B cell (primary cell): ENCODE measurements at regions not wholly inside any gene's neighbourhood (a gene's known extent, or its start where the extent isn't known, plus 50 kb on each side); places are given as distances from the start of the nearest gene placed in this dataset.

Experiments used
- ATAC-seq: fragments of 200-7000 bp; cut with Tn5 transposase; one replicate; pipeline ENCODE4 v1.10.0; 2021; ENCODE audit warnings: low read depth, mild to moderate bottlenecking, moderate number of reproducible peaks, moderate library complexity
- CTCF ChIA-PET: fragments of 350-600 bp; sonication (Branson Sonifier 250); formaldehyde crosslinking; loops from one replicate; lab custom pipeline; 2021; ENCODE audit warnings: antibody characterized with exemption, inconsistent platforms; lab: Charles Lee
- POLR2A ChIA-PET: fragments of 350-600 bp; sonication (Branson Sonifier 250); formaldehyde crosslinking; loops from one replicate; lab custom pipeline; 2021; ENCODE audit warnings: antibody characterized with exemption; lab: Charles Lee
- DNase-seq: peaks from one replicate; pipeline ENCODE4 v3.0.0; 2013
- H2AFZ ChIP-seq: 2 replicates; pipeline ENCODE4 v1.6.1; 2012; ENCODE audit warnings: mild to moderate bottlenecking, low read depth, low read length; ENCODE audit not compliant: insufficient read depth, poor library complexity, severe bottlenecking
- H3K27ac ChIP-seq, 2 donors: 1 replicate in 1 of 2; 2 replicates in 1 of 2; pipeline ENCODE4 v1.5.1; 2012 to 2013; ENCODE audit warnings: low read length in 2 of 2, mild to moderate bottlenecking in 2 of 2, moderate library complexity in 1 of 2
- H3K27me3 ChIP-seq, 4 experiments: fragments of 200-600 bp in 1 of 4; sonication (generic) in 1 of 4; replicated peaks in 1 of 4; 1 replicate in 2 of 4; 2 replicates in 2 of 4; pipeline versions ENCODE4 v1.6.1 to v1.7.0; 2013 to 2016; ENCODE audit warnings: low read length in 3 of 4, mild to moderate bottlenecking in 2 of 4, mixed read lengths in 1 of 4, moderate library complexity in 1 of 4; ENCODE audit not compliant: insufficient read depth in 4 of 4, control insufficient read depth in 3 of 4; ENCODE audit errors: control extremely low read depth in 1 of 4
- H3K36me3 ChIP-seq, 2 experiments: replicated peaks in 1 of 2; 1 replicate in 1 of 2; 2 replicates in 1 of 2; pipeline versions ENCODE4 v1.6.1 to v1.7.1; 2013; ENCODE audit warnings: low read length in 1 of 2; ENCODE audit not compliant: insufficient read depth in 2 of 2, control insufficient read depth in 1 of 2; ENCODE audit errors: control extremely low read depth in 1 of 2, extremely low read depth in 1 of 2
- H3K4me1 ChIP-seq, 2 donors: fragments of 200-600 bp in 1 of 2; sonication (generic) in 1 of 2; 1 replicate in 1 of 2; 2 replicates in 1 of 2; pipeline versions ENCODE4 v1.5.1 to v1.6.1; 2013 to 2017; ENCODE audit warnings: low read length in 2 of 2; ENCODE audit not compliant: control insufficient read depth in 2 of 2, insufficient read depth in 2 of 2
- H3K4me2 ChIP-seq: replicated peaks from 2 replicates; pipeline ENCODE3; 2012; ENCODE audit warnings: mild to moderate bottlenecking, low read depth, low read length; ENCODE audit not compliant: poor library complexity, severe bottlenecking
- H3K4me3 ChIP-seq, 5 experiments: fragments of 200-600 bp in 1 of 5; sonication (generic) in 1 of 5; 1 replicate in 3 of 5; 2 replicates in 2 of 5; pipeline versions ENCODE4 v1.5.1 to v1.7.0; 2011 to 2016; ENCODE audit warnings: low read length in 4 of 5, mild to moderate bottlenecking in 4 of 5, low read depth in 2 of 5, control low read depth in 1 of 5, moderate library complexity in 1 of 5; ENCODE audit not compliant: insufficient read depth in 1 of 5; ENCODE audit errors: control extremely low read depth in 1 of 5, extremely low read depth in 1 of 5
- H3K79me2 ChIP-seq: fragments of 200-600 bp; sonication (generic); one replicate; pipeline ENCODE4 v1.6.0; 2016; ENCODE audit warnings: low read length; ENCODE audit not compliant: control insufficient read depth, insufficient read depth
- H3K9ac ChIP-seq: fragments of 200-600 bp; sonication (generic); 2 replicates; pipeline ENCODE4 v1.6.1; 2017; ENCODE audit warnings: mild to moderate bottlenecking, low read length, moderate library complexity
- H3K9me3 ChIP-seq, 3 donors: one replicate each; pipeline versions ENCODE4 v1.6.1 to v1.7.1; 2013; ENCODE audit warnings: low read length in 2 of 3; ENCODE audit not compliant: control insufficient read depth in 2 of 3, insufficient read depth in 1 of 3; ENCODE audit errors: control extremely low read depth in 1 of 3
- H4K20me1 ChIP-seq: 2 replicates; pipeline ENCODE4 v1.6.0; 2012; ENCODE audit warnings: mild to moderate bottlenecking, low read length; ENCODE audit not compliant: insufficient read depth, control insufficient read depth, poor library complexity, severe bottlenecking
- H3K27ac Mint-ChIP-seq: one replicate; pipeline ENCODE4 v1.8.0; 2021; ENCODE audit warnings: mixed read lengths
- H3K27me3 Mint-ChIP-seq: one replicate; pipeline ENCODE4 v1.8.0; 2021; ENCODE audit warnings: mixed read lengths
- H3K4me1 Mint-ChIP-seq: one replicate; pipeline ENCODE4 v1.8.0; 2021; ENCODE audit warnings: mixed read lengths
- H3K4me3 Mint-ChIP-seq: one replicate; pipeline ENCODE4 v1.8.0; 2021; ENCODE audit warnings: mixed read lengths
- H3K9me3 Mint-ChIP-seq: one replicate; pipeline ENCODE4 v1.8.0; 2022; ENCODE audit warnings: mixed read lengths; ENCODE audit not compliant: insufficient read depth
- CTCF ChIP-seq: fragments of 200-600 bp; IDR thresholded peaks from one replicate; pipeline ENCODE4 v1.8.0; 2022; ENCODE audit warnings: antibody characterized with exemption, mild to moderate bottlenecking
- EZH2 ChIP-seq: IDR thresholded peaks from 2 replicates; pipeline ENCODE4 v1.6.1; 2012; ENCODE audit warnings: borderline replicate concordance, low read depth, mild to moderate bottlenecking, moderate library complexity, low read length; ENCODE audit not compliant: insufficient read depth, poor library complexity, severe bottlenecking
- intact Hi-C: fragments of 100-400 bp; cut with micrococcal nuclease; formaldehyde crosslinking; loops from one replicate; pipeline ENCODE4 v1.10.0; 2022

DNA sequence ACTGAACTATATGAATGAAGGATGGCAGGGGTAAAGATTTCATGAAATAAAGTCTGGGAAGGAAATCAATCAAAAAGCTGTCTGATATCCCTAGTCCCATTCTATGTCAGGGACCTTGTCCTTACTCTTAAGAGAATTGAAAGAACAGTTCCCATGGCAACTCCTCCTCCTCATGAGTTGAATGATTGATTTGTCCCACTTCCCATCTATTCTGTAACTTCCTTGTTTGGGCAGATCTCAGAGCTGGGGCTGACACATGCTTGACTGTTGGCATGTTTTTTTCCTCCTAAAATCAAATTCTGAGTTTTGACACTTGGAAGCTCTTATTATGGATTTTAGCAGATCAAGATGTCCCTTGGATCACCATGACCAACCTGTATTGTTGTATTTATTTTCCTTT is 1138.6 kb upstream of the CDH8 start:
- no peaks in the 10 kb centered on the region for H3K4me1 Mint-ChIP-seq
- Histone ChIP-seq H2AFZ (no peak overlapping the region), H3K9me3 (no peaks in the 10 kb centered on the region), H3K36me3 (no peaks in the 10 kb centered on the region), H3K9ac (no peak overlapping the region), H3K4me3 (no peak overlapping the region), H3K27ac (no peak overlapping the region), H3K79me2 (no peaks in the 10 kb centered on the region), H3K27me3 (no peaks in the 10 kb centered on the region), H3K4me1 (no peaks in the 10 kb centered on the region), H3K4me2 (no peak overlapping the region), H4K20me1 (no peaks in the 10 kb centered on the region)
- DNase-seq (no peak), ATAC-seq (no peak)
- no peak overlapping the region for H3K27ac Mint-ChIP-seq
- peaks cover 2% of the 10 kb centered on the region for H3K9me3 Mint-ChIP-seq
- H3K4me3 Mint-ChIP-seq: no peak overlapping the region
- H3K27me3 Mint-ChIP-seq: no peaks in the 10 kb centered on the region
- CTCF ChIA-PET: no interaction called here
- TF ChIP-seq CTCF (no peak), EZH2 (no peak)
- POLR2A ChIA-PET: no interaction called here
- intact Hi-C loops: no loop called here

DNA sequence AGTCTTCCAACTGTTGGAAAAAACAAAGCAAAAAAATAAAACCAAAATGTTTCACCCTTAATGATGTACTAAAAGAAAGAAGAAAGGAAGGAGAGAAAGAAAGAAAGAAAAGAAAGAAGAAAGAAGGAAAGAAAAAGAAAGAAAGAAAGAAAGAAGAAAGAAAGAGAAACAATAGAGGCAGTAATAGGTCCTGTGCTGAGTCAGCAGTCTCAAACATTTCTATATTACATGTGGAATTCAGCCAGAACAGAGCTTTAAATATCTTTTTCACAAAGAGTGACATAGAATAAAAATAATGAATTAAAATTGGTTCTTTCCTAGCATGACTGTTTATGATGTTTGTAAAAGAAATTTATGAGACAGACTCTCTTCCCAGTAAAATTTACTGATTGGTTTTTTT is 1135.3 kb upstream of the CDH8 start:
- H3K27ac Mint-ChIP-seq: no peak overlapping the region
- no peaks in the 10 kb centered on the region for H3K4me1 Mint-ChIP-seq
- no peak for DNase-seq

More for the DNA sequence above, 1135.3 kb upstream of the CDH8 start:
- Mint-ChIP-seq H3K4me3 (no peak overlapping the region), H3K27me3 (no peaks in the 10 kb centered on the region), H3K9me3 (peaks cover 2% of the 10 kb centered on the region)
- no peaks in the 10 kb centered on the region for H3K27me3 ChIP-seq
- H2AFZ ChIP-seq: no peak overlapping the region
- intact Hi-C loops: no loop called here
- TF ChIP-seq EZH2 (no peak), CTCF (no peak)
- H3K79me2 ChIP-seq: no peaks in the 10 kb centered on the region
- H3K4me1 ChIP-seq: no peaks in the 10 kb centered on the region
- H3K9ac ChIP-seq: no peak overlapping the region
- ChIA-PET CTCF (no interaction called here), POLR2A (no interaction called here)
- no peak for ATAC-seq
- H4K20me1 ChIP-seq: no peaks in the 10 kb centered on the region
- peaks cover 0 to 2% (median 0%) of the 10 kb centered on the region in 3 donors for H3K9me3 ChIP-seq
- no peaks in the 10 kb centered on the region for H3K36me3 ChIP-seq
- H3K4me2 ChIP-seq: no peak overlapping the region
- H3K27ac ChIP-seq: no peak overlapping the region
- no peak overlapping the region for H3K4me3 ChIP-seq
